Naive thymus-derived CD4-positive, alpha-beta T cell (primary cell): ENCODE measurements at regions not wholly inside any gene's neighbourhood (a gene's known extent, or its start where the extent isn't known, plus 50 kb on each side); places are given as distances from the start of the nearest gene placed in this dataset.

Experiments used
- ATAC-seq: fragments of 150-1000 bp; cut with Tn5 transposase; 2 replicates; pipeline ENCODE4 v1.10.0; 2021; ENCODE audit warnings: mild to moderate bottlenecking, moderate library complexity
- CTCF ChIA-PET: fragments of 350-600 bp; sonication (Branson Sonifier 250); formaldehyde crosslinking; loops from one replicate; lab custom pipeline; 2021; ENCODE audit warnings: antibody characterized with exemption; lab: Charles Lee
- POLR2A ChIA-PET: fragments of 350-600 bp; sonication (Branson Sonifier 250); formaldehyde crosslinking; loops from one replicate; lab custom pipeline; 2021; ENCODE audit warnings: antibody characterized with exemption, inconsistent platforms; lab: Charles Lee
- DNase-seq, 9 donors: peaks; one replicate each; pipeline versions ENCODE4 v3.0.0 to v3.0.0-alpha.2; 2020 to 2022; ENCODE audit warnings: mixed read lengths in 1 of 9
- H3K27ac ChIP-seq: one replicate; pipeline ENCODE4 v1.7.0; 2013; ENCODE audit warnings: mild to moderate bottlenecking, low read depth, low read length, moderate library complexity
- H3K27me3 ChIP-seq, 2 donors: one replicate each; pipeline ENCODE4 v1.7.0; 2013; ENCODE audit warnings: low read length in 2 of 2, mild to moderate bottlenecking in 2 of 2, moderate library complexity in 2 of 2; ENCODE audit not compliant: control insufficient read depth in 2 of 2, insufficient read depth in 2 of 2
- H3K36me3 ChIP-seq, 3 experiments: 1 replicate in 2 of 3; 2 replicates in 1 of 3; pipeline ENCODE4 v1.7.0; 2013; ENCODE audit warnings: low read length in 3 of 3, mild to moderate bottlenecking in 3 of 3, moderate library complexity in 1 of 3; ENCODE audit not compliant: insufficient read depth in 3 of 3, control insufficient read depth in 2 of 3
- H3K4me1 ChIP-seq, 2 donors: one replicate each; pipeline ENCODE4 v1.7.0; 2013; ENCODE audit warnings: low read length in 2 of 2, mild to moderate bottlenecking in 2 of 2, moderate library complexity in 1 of 2; ENCODE audit not compliant: control insufficient read depth in 2 of 2, insufficient read depth in 2 of 2
- H3K4me3 ChIP-seq: 2 replicates; pipeline ENCODE4 v1.7.0; 2013; ENCODE audit warnings: mild to moderate bottlenecking, low read length
- H3K9me3 ChIP-seq, 3 experiments: 1 replicate in 2 of 3; 2 replicates in 1 of 3; pipeline ENCODE4 v1.7.0; 2013; ENCODE audit warnings: low read length in 3 of 3; ENCODE audit not compliant: control insufficient read depth in 2 of 3
- H3K27ac Mint-ChIP-seq, 9 donors: one replicate each; pipeline ENCODE4 v1.8.0; 2020 to 2022; ENCODE audit warnings: mixed read lengths in 9 of 9, mild to moderate bottlenecking in 8 of 9, moderate library complexity in 5 of 9, inconsistent platforms in 2 of 9
- H3K27me3 Mint-ChIP-seq, 5 donors: one replicate each; pipeline ENCODE4 v1.8.0; 2021 to 2022; ENCODE audit warnings: mixed read lengths in 5 of 5, mild to moderate bottlenecking in 1 of 5
- H3K36me3 Mint-ChIP-seq, 5 donors: one replicate each; pipeline ENCODE4 v1.8.0; 2020 to 2022; ENCODE audit warnings: mixed read lengths in 5 of 5, mild to moderate bottlenecking in 3 of 5, inconsistent platforms in 1 of 5
- H3K4me1 Mint-ChIP-seq, 7 donors: one replicate each; pipeline ENCODE4 v1.8.0; 2020 to 2022; ENCODE audit warnings: mixed read lengths in 7 of 7, mild to moderate bottlenecking in 3 of 7, inconsistent platforms in 1 of 7
- H3K4me3 Mint-ChIP-seq, 10 donors: one replicate each; pipeline ENCODE4 v1.8.0; 2020 to 2022; ENCODE audit warnings: mild to moderate bottlenecking in 10 of 10, mixed read lengths in 10 of 10, moderate library complexity in 6 of 10, inconsistent platforms in 2 of 10
- H3K9me3 Mint-ChIP-seq, 11 donors: one replicate each; pipeline ENCODE4 v1.8.0; 2020 to 2022; ENCODE audit warnings: mixed read lengths in 11 of 11, mild to moderate bottlenecking in 4 of 11, inconsistent platforms in 1 of 11, moderate library complexity in 1 of 11
- intact Hi-C, 2 donors: fragments of 100-400 bp; cut with micrococcal nuclease; formaldehyde crosslinking; loops; one replicate each; pipeline ENCODE4 v1.15.1; 2023

DNA sequence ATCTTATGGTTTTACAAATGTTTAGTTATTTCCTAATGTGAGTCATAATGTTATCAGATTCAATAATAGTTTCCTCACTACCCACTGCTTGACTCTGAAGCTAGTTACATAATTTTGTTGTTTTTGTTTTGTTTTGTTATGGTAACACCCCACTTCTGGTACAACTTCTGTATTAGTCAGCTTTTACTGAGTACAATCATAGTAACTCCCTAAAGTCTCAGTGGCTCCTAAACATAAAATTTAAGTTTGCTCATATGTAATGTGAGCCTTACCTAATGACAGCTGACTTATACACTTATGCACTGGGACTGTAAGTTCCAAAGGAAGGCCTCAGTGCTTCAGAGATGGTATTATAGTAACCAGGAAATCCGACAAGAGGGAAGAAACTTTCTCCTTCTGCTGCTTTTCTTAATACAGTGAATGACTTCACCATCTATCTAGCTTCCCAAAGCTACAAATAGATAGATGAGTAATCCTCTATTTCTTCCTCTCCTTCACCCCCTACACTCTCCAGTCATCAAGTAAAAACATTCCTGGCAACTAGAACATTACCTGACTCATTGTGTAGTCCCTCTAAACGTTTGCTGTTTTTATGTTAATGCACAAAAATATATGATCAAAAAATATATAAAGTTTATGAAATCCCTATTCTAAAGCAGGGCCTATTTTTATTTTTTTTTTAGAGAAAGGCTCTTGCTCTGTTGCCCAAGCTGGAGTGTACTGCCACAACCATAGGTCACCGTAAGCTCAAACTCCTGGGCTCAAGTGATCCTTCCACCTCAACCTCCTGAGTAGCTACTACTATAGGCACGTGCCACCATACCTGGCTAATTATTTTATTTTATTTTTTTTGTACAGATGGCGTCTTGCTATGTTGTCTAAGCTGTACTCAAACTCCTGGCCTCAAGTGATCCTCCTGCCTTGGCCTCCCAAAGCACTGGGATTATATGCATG lies 563.0 kb downstream of the SOX6 start:
- Mint-ChIP-seq H3K27me3 (peaks cover 0 to 4% (median 0%) of the 10 kb centered on the region in 5 donors), H3K4me3 (no peak overlapping the region), H3K36me3 (peaks cover 0 to 6% (median 0%) of the 10 kb centered on the region in 5 donors), H3K4me1 (no peaks in the 10 kb centered on the region), H3K9me3 (peaks cover 0 to 26% (median 5%) of the 10 kb centered on the region in 11 donors), H3K27ac (no peak overlapping the region)
- ATAC-seq (no peak), DNase-seq (no peak)
- ChIA-PET CTCF (interaction anchor here (1.1 kb wide), 1 partner anchor 9 kb away, joined by 3 read pairs; no protein-coding TSS in a partner anchor), POLR2A (no interaction called here)
- H3K4me1 ChIP-seq, result no peaks in the 10 kb centered on the region
- no peaks in the 10 kb centered on the region for H3K9me3 ChIP-seq
- intact Hi-C loops, result no loop called here
- no peaks in the 10 kb centered on the region for H3K27me3 ChIP-seq
- no peak overlapping the region for H3K27ac ChIP-seq
- H3K4me3 ChIP-seq, result no peak overlapping the region
- H3K36me3 ChIP-seq, result no peaks in the 10 kb centered on the region

DNA sequence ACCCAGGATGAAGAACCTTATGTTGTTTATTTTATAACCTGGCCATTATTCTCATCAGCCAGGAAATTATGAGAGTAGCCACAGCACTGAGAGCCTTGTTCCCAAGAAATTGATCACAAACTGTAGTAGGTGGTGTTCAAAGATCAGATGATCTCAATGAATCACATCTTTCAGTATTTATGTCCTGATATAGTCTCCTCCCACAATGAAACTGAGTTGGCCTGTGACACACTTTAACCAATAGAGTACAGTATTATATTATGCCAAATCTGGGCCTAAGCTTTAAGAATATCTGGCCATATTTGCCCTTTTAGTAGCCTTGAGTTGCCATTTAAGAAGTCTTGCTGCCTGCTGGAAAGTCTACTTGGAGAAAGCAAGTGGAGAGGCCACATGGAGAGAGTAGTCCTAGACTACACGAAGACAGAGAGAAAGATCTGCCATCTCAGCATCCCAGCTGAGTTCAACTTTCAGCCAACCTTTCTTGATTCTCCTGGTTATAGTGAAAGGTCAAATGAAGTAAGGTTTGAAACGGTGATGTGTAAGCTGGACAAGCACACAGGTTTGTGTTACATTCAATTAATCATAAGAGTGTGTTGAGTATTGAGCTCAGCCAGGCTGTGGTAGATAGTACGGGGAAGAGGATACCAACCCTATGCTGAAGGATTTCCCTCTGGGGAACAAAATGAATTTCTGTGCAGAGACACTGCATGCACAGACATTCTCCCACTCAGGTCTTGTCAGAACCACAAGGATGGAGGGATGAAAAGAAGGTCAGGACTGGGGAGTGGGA lies 561.8 kb downstream of the SOX6 start:
- Histone ChIP-seq H3K4me3 (no peak overlapping the region), H3K36me3 (no peaks in the 10 kb centered on the region), H3K27me3 (no peaks in the 10 kb centered on the region), H3K4me1 (no peaks in the 10 kb centered on the region), H3K27ac (no peak overlapping the region), H3K9me3 (no peaks in the 10 kb centered on the region)
- H3K4me1 Mint-ChIP-seq, result no peaks in the 10 kb centered on the region
- ATAC-seq (no peak), DNase-seq (no peak)
- CTCF ChIA-PET, result no interaction called here
- H3K4me3 Mint-ChIP-seq, result no peak overlapping the region
- peaks cover 0 to 6% (median 0%) of the 10 kb centered on the region in 5 donors for H3K36me3 Mint-ChIP-seq
- H3K9me3 Mint-ChIP-seq, result peaks cover 0 to 26% (median 5%) of the 10 kb centered on the region in 11 donors
- intact Hi-C loops, result no loop called here
- peaks cover 0 to 4% (median 0%) of the 10 kb centered on the region in 5 donors for H3K27me3 Mint-ChIP-seq
- no peak overlapping the region for H3K27ac Mint-ChIP-seq
- POLR2A ChIA-PET, result no interaction called here

DNA sequence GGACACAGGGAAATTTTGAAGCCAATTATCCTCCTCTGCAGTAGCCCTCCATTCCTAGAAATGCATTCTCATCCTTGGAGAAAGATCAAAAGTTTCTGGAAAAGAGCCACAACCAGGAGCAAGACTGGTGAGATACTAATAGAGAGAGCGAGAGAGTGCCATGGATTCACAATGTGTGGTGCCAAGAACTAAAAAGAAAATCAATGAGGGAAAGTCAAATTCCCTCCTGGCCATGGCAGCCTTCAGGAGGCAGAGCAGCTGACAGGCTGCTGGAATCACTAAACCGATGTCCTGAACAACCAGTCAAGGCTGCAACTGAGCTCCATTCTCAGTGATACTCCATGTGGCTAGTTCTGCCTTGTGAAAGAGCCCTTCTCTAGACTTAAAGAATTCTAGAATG lies 561.0 kb downstream of the SOX6 start:
- Histone ChIP-seq H3K27ac (no peak overlapping the region), H3K4me1 (no peaks in the 10 kb centered on the region), H3K4me3 (no peak overlapping the region), H3K27me3 (no peaks in the 10 kb centered on the region), H3K9me3 (no peaks in the 10 kb centered on the region), H3K36me3 (no peaks in the 10 kb centered on the region)
- no peak for ATAC-seq
- Mint-ChIP-seq H3K27me3 (peaks cover 0 to 4% (median 0%) of the 10 kb centered on the region in 5 donors), H3K4me1 (no peaks in the 10 kb centered on the region), H3K4me3 (no peak overlapping the region), H3K9me3 (peaks cover 0 to 26% (median 5%) of the 10 kb centered on the region in 11 donors), H3K27ac (no peak overlapping the region), H3K36me3 (peaks cover 0 to 6% (median 0%) of the 10 kb centered on the region in 5 donors)
- no peak for DNase-seq
- POLR2A ChIA-PET, result no interaction called here
- intact Hi-C loops, result no loop called here
- CTCF ChIA-PET, result no interaction called here

DNA sequence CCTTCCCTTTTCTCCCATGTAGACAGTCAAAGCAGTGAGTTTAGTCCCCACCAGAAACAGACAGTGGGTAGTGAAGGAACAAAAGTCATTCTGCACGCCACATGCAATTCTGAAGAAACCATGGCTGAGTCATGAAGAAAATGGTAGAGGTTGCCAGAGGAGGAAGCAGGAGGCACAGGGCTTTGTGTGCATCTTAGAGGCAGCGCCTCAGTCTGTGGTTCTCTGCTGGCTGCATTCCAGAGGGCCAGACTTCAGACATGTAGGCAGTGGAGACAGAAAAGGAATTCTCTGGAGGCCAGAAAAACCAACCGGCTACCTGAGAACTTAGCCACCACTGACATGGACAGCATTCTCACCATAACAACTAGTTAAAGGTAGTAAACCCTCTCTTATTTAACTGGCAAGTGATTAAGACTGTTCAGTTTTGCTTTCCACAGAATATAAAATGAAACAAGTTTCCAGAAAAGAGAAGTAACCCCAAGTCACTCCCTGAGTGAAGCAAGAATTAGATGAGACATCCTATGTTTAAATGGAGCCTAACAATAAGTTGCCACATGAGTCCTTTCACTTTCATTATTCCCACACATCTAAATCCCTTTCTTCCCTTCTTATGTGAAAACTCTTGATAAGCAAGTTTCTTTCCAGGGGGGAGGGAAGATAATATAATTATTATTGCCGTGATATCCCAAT lies 556.1 kb downstream of the SOX6 start:
- H3K27me3 Mint-ChIP-seq, result peaks cover 0 to 4% (median 0%) of the 10 kb centered on the region in 5 donors
- ATAC-seq, result peak; percentile 76
- Histone ChIP-seq H3K27me3 (no peaks in the 10 kb centered on the region), H3K36me3 (no peaks in the 10 kb centered on the region), H3K27ac (no peak overlapping the region), H3K9me3 (no peaks in the 10 kb centered on the region), H3K4me3 (no peak overlapping the region), H3K4me1 (no peaks in the 10 kb centered on the region)
- H3K4me1 Mint-ChIP-seq, result peaks cover 0 to 2% (median 0%) of the 10 kb centered on the region in 7 donors
- intact Hi-C loops, result no loop called here
- peak in 1 of 9 donors; percentile 8 for DNase-seq
- no peak overlapping the region for H3K4me3 Mint-ChIP-seq
- ChIA-PET POLR2A (no interaction called here), CTCF (no interaction called here)
- no peak overlapping the region for H3K27ac Mint-ChIP-seq
- H3K9me3 Mint-ChIP-seq, result peaks cover 0 to 7% (median 0%) of the 10 kb centered on the region in 11 donors
- H3K36me3 Mint-ChIP-seq, result no peaks in the 10 kb centered on the region

DNA sequence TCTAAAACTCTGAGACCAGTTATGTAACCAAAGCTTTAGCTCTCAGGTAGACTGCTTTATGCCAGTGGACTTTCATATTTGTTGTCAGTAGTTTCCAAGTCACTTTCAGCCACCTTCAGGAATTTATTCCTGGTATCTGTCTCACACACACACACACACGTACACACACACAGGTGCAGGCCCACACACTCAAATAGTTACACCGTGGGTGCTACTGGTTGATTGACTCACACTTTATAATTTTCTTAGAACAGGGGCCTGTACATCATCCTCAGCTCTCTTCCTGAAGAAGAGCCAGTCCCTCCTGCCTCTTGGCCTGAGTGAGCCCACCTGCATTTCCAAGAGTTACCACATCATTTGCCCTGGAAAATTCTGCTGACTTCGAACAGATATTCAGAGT lies 555.2 kb downstream of the SOX6 start:
- Histone ChIP-seq H3K9me3 (no peaks in the 10 kb centered on the region), H3K4me1 (no peaks in the 10 kb centered on the region), H3K27ac (no peak overlapping the region), H3K4me3 (no peak overlapping the region), H3K36me3 (no peaks in the 10 kb centered on the region), H3K27me3 (no peaks in the 10 kb centered on the region)
- ChIA-PET POLR2A (no interaction called here), CTCF (interaction anchor here (0.8 kb wide), 1 partner anchor 1705 kb away, joined by 3 read pairs; no protein-coding TSS in a partner anchor)
- Mint-ChIP-seq H3K9me3 (peaks cover 0 to 7% (median 0%) of the 10 kb centered on the region in 11 donors), H3K36me3 (no peaks in the 10 kb centered on the region), H3K4me3 (no peak overlapping the region), H3K4me1 (peaks cover 0 to 2% (median 0%) of the 10 kb centered on the region in 7 donors), H3K27ac (no peak overlapping the region), H3K27me3 (no peaks in the 10 kb centered on the region)
- intact Hi-C loops, result no loop called here
- DNase-seq, result no peak
- ATAC-seq, result no peak

DNA sequence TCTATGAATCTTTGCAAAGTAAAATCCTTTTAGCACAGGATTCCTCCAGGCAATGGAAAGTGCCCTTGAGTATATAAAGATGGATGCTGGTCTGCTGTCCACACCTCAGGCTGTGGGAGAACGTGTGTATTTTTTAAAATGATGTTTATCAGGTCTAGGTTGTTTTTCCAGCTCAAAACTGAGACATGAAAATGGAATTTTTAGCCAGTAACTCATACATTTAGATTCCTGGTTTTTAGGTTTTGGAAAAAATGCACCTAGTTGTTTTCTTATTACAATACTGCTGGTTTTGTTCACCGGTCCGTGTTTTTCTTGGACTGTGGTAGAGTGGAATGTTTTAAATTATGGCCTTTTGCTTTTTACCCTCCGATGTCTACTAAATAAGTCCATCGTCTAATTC lies 554.7 kb downstream of the SOX6 start:
- Histone ChIP-seq H3K36me3 (no peaks in the 10 kb centered on the region), H3K9me3 (no peaks in the 10 kb centered on the region), H3K4me1 (no peaks in the 10 kb centered on the region), H3K27ac (no peak overlapping the region), H3K27me3 (no peaks in the 10 kb centered on the region), H3K4me3 (no peak overlapping the region)
- no peak overlapping the region for H3K4me3 Mint-ChIP-seq
- peaks cover 0 to 2% (median 0%) of the 10 kb centered on the region in 7 donors for H3K4me1 Mint-ChIP-seq
- H3K9me3 Mint-ChIP-seq, result peaks cover 0 to 7% (median 0%) of the 10 kb centered on the region in 11 donors
- intact Hi-C loops, result no loop called here
- DNase-seq (no peak), ATAC-seq (no peak)
- no peaks in the 10 kb centered on the region for H3K36me3 Mint-ChIP-seq
- CTCF ChIA-PET, result interaction anchor here (0.8 kb wide), 2 partner anchors 9 to 1704 kb away, joined by 3 read pairs; no protein-coding TSS in a partner anchor
- POLR2A ChIA-PET, result no interaction called here
- H3K27me3 Mint-ChIP-seq, result peaks cover 0 to 4% (median 0%) of the 10 kb centered on the region in 5 donors
- H3K27ac Mint-ChIP-seq, result no peak overlapping the region
